ENCODE measurements at regions not wholly inside any gene's neighbourhood (a gene's known extent, or its start where the extent isn't known, plus 50 kb on each side); places are given as distances from the start of the nearest gene placed in this dataset.

DNA sequence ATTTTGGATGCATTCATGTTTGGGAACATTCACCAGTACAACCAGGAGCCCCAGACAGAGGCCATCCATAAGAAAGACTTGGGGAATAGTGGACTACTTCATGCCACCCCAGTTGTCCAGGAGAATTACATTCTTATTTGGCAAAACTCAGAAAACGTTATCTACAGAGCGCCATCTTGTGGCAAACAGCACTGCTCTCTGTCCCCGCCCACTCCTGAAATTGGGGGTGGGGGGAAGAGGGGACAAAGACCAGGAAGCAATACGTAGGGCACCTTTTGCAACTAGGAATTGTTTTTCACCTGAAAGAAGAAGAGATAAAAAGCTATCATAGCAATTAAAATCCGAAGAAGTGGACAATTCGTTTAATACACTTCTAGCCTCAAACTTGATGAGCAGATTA, 134.6 kb upstream of the MGMT start:
- no peak for TF ChIP-seq EZH2phosphoT487 (IDR thresholded peaks at IDR 0.05; ENCODE audit: borderline replicate concordance, low read length)
- TF ChIP-seq, protein P1, sequence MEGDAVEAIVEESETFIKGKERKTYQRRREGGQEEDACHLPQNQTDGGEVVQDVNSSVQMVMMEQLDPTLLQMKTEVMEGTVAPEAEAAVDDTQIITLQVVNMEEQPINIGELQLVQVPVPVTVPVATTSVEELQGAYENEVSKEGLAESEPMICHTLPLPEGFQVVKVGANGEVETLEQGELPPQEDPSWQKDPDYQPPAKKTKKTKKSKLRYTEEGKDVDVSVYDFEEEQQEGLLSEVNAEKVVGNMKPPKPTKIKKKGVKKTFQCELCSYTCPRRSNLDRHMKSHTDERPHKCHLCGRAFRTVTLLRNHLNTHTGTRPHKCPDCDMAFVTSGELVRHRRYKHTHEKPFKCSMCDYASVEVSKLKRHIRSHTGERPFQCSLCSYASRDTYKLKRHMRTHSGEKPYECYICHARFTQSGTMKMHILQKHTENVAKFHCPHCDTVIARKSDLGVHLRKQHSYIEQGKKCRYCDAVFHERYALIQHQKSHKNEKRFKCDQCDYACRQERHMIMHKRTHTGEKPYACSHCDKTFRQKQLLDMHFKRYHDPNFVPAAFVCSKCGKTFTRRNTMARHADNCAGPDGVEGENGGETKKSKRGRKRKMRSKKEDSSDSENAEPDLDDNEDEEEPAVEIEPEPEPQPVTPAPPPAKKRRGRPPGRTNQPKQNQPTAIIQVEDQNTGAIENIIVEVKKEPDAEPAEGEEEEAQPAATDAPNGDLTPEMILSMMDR (IDR thresholded peaks at IDR 0.05; ENCODE audit: low read depth, low read length, poor library complexity, severe bottlenecking), result peak; percentile 91

Measured in DOHH2 (cell line).